ENCODE measurements at regions not wholly inside any gene's neighbourhood (a gene's known extent, or its start where the extent isn't known, plus 50 kb on each side); places are given as distances from the start of the nearest gene placed in this dataset.

DNA sequence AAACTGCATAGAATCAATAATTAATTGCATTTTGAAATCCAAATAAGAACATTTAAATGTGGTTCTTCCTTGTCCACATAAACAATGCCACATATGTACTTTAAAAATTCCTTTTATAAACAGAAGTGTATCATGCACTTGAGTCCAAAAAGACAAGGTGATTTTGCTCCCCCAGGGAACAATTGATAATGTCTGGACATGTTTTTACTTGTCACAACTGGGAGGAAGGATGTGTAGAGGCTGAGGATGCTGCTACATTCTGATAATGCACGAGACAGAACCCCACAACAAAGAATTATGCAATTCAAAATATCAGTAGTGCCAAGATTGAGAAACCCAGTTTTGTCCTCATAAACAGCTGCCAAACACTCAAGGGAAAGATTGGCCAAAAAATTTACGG, 181.1 kb upstream of the ISL1 start:
- no TSS peak for BruUV-seq (replicated peaks)
- H3K9me1 ChIP-seq (replicated peaks; ENCODE audit: control insufficient read depth, extremely low read depth, insufficient read depth, low read length), result no peaks in the 10 kb centered on the region
- no peaks in the 10 kb centered on the region for H3K36me3 ChIP-seq (ENCODE audit: control insufficient read depth in 2 of 2, extremely low read depth in 1 of 2, insufficient read depth in 2 of 2, low read length in 2 of 2)
- peaks cover 3% of the 10 kb centered on the region for H3K9me3 ChIP-seq (replicated peaks; ENCODE audit: control insufficient read depth, insufficient read depth, low read length)
- H3K4me1 ChIP-seq (ENCODE audit: control insufficient read depth, extremely low read depth, insufficient read depth, low read length), result no peaks in the 10 kb centered on the region
- no peaks in the 10 kb centered on the region for H3K79me2 ChIP-seq (ENCODE audit: control insufficient read depth, insufficient read depth, low read length)
- no peak overlapping the region for H3K27ac ChIP-seq (ENCODE audit: insufficient read depth, low read depth, low read length)
- POLR2A ChIA-PET, result no interaction called here
- H3K4me2 ChIP-seq (ENCODE audit: insufficient read depth, low read length), result no peak overlapping the region
- dilution Hi-C loops (cut with MboI; ENCODE audit: extremely low pct_ligation_motif_present, low sequenced_read_pairs) (no loop called here), intact Hi-C loops (cut with micrococcal nuclease) (no loop called here)
- TF ChIP-seq GATA2 (IDR thresholded peaks at IDR 0.05; ENCODE audit: insufficient read depth, insufficient read length, low read depth, low read length), result no peak
- TF ChIP-seq JUN (IDR thresholded peaks at IDR 0.05; ENCODE audit: borderline replicate concordance, insufficient read depth, insufficient read length, low read depth), result no peak
- TF ChIP-seq FOS (IDR thresholded peaks at IDR 0.05; ENCODE audit: borderline replicate concordance, insufficient read depth, low read length), result no peak
- TF ChIP-seq, protein P1, sequence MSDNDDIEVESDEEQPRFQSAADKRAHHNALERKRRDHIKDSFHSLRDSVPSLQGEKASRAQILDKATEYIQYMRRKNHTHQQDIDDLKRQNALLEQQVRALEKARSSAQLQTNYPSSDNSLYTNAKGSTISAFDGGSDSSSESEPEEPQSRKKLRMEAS (IDR thresholded peaks at IDR 0.05; ENCODE audit: insufficient read depth, insufficient read length), result no peak
- no peak for TF ChIP-seq MYC (IDR thresholded peaks at IDR 0.05; ENCODE audit: low read depth, low read length)
- no peak for TF ChIP-seq EZH2 (IDR thresholded peaks at IDR 0.05; ENCODE audit: borderline replicate concordance, low read depth, low read length, severe bottlenecking)
- TF ChIP-seq, protein P2, sequence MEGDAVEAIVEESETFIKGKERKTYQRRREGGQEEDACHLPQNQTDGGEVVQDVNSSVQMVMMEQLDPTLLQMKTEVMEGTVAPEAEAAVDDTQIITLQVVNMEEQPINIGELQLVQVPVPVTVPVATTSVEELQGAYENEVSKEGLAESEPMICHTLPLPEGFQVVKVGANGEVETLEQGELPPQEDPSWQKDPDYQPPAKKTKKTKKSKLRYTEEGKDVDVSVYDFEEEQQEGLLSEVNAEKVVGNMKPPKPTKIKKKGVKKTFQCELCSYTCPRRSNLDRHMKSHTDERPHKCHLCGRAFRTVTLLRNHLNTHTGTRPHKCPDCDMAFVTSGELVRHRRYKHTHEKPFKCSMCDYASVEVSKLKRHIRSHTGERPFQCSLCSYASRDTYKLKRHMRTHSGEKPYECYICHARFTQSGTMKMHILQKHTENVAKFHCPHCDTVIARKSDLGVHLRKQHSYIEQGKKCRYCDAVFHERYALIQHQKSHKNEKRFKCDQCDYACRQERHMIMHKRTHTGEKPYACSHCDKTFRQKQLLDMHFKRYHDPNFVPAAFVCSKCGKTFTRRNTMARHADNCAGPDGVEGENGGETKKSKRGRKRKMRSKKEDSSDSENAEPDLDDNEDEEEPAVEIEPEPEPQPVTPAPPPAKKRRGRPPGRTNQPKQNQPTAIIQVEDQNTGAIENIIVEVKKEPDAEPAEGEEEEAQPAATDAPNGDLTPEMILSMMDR (IDR thresholded peaks at IDR 0.05; ENCODE audit: extremely low read depth in 1 of 2, insufficient read depth in 1 of 2, low read depth in 1 of 2, low read length in 2 of 2), result no peak
- no peak for TF ChIP-seq POLR2A (IDR thresholded peaks at IDR 0.05; ENCODE audit: low read depth, low read length)
- TF ChIP-seq POLR2AphosphoS5 (IDR thresholded peaks at IDR 0.05; ENCODE audit: insufficient read depth, low read depth, low read length), result no peak
- no peak overlapping the region for H2AFZ ChIP-seq (ENCODE audit: low read depth, low read length)
- no peak overlapping the region for H3K9ac ChIP-seq (replicated peaks; ENCODE audit: extremely low read depth, insufficient read depth, low read length)
- no peak overlapping the region for H3K4me3 ChIP-seq (replicated peaks in 1 of 3; ENCODE audit: insufficient read depth in 1 of 3, low read depth in 1 of 3, low read length in 3 of 3)
- no peak for FAIRE-seq
- no peak for DNase-seq (ENCODE audit: low read depth, low spot score)
- CTCF ChIA-PET, result no interaction called here
- no peaks in the 10 kb centered on the region for H3K27me3 ChIP-seq (ENCODE audit: control insufficient read depth in 2 of 2, insufficient read depth in 2 of 2, low read length in 2 of 2)
- no peaks in the 10 kb centered on the region for H4K20me1 ChIP-seq (replicated peaks; ENCODE audit: control insufficient read depth, extremely low read depth, insufficient read depth, low read length)

All from endothelial cell of umbilical vein (primary cell).